ENCODE measurements at regions not wholly inside any gene's neighbourhood (a gene's known extent, or its start where the extent isn't known, plus 50 kb on each side); places are given as distances from the start of the nearest gene placed in this dataset.

DNA sequence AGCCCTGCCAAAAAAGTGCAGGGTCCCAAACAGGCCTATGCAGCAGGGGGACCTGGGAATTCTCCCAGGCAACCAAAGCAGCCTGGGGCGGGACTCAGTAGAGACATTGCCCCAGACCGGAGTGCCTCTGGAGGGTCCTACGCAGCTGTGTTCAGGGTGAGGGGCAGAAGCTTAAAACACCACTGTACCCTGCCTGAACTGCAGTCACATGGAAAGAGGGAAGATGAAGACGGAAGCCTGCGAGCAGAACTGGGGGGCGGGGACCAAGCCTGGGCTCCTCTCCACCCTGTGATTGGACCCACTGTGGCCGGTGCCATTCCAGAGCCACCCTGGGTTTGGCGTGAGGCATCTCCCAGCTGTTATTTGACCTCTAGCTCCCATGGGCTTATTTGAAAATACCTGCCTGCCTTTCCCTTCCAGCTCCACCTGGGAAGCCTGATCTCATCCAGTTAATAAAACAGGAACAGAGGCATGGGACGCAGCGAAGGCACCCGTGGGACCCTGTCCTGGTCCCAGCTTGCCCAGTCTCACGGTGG is 183.1 kb downstream of the SMAD2 start:
- H3K4me2 ChIP-seq (ENCODE audit: low read depth, low read length, poor library complexity, severe bottlenecking) = no peak overlapping the region
- no peaks in the 10 kb centered on the region for H3K36me3 ChIP-seq (ENCODE audit: low read length)
- no peaks in the 10 kb centered on the region for H4K20me1 ChIP-seq (ENCODE audit: low read depth, low read length)
- H3K9ac ChIP-seq (ENCODE audit: low read length) = no peak overlapping the region
- no peaks in the 10 kb centered on the region for H3K9me3 ChIP-seq (ENCODE audit: insufficient read depth, low read length)
- H3K9me2 ChIP-seq (replicated peaks; ENCODE audit: insufficient read depth, low read length) = no peaks in the 10 kb centered on the region
- no peak overlapping the region for H3K27ac ChIP-seq (ENCODE audit: low read depth, low read length)
- H3F3A ChIP-seq (ENCODE audit: insufficient read depth) = no peaks in the 10 kb centered on the region
- no peaks in the 10 kb centered on the region for H3K27me3 ChIP-seq (ENCODE audit: low read length)
- no peak for TF ChIP-seq CTCF (IDR thresholded peaks at IDR 0.05; ENCODE audit: insufficient read depth, low read length, poor library complexity, severe bottlenecking)
- H2AFZ ChIP-seq (ENCODE audit: low read depth, low read length, severe bottlenecking) = no peak overlapping the region
- H3K79me2 ChIP-seq (ENCODE audit: insufficient read depth, low read length) = no peaks in the 10 kb centered on the region
- no peak overlapping the region for H3K4me3 ChIP-seq (ENCODE audit: insufficient read depth, low read length, poor library complexity, severe bottlenecking)

- Histone ChIP-seq H3K79me2 (ENCODE audit: insufficient read depth, low read length) (no peaks in the 10 kb centered on the region), H3K27me3 (ENCODE audit: low read length) (no peaks in the 10 kb centered on the region), H3K9ac (ENCODE audit: low read length) (no peak overlapping the region), H3K9me2 (replicated peaks; ENCODE audit: insufficient read depth, low read length) (no peaks in the 10 kb centered on the region), H3K27ac (ENCODE audit: low read depth, low read length) (no peak overlapping the region), H4K20me1 (ENCODE audit: low read depth, low read length) (no peaks in the 10 kb centered on the region), H2AFZ (ENCODE audit: low read depth, low read length, severe bottlenecking) (no peak overlapping the region), H3K9me3 (ENCODE audit: insufficient read depth, low read length) (no peaks in the 10 kb centered on the region), H3K36me3 (ENCODE audit: low read length) (no peaks in the 10 kb centered on the region), H3K4me2 (ENCODE audit: low read depth, low read length, poor library complexity, severe bottlenecking) (no peak overlapping the region), H3F3A (ENCODE audit: insufficient read depth) (no peaks in the 10 kb centered on the region), H3K4me3 (ENCODE audit: insufficient read depth, low read length, poor library complexity, severe bottlenecking) (no peak overlapping the region)
- TF ChIP-seq CTCF (IDR thresholded peaks at IDR 0.05; ENCODE audit: insufficient read depth, low read length, poor library complexity, severe bottlenecking) (no peak), EZH2phosphoT487 (conservative IDR thresholded peaks at IDR 0.05; ENCODE audit: low read length) (no peak)
Measured at GRCh38 chr18:47746615-47747014, 183.8 kb downstream of the SMAD2 start.

- Histone ChIP-seq H3K9ac (ENCODE audit: low read length) (no peak overlapping the region), H3K27ac (ENCODE audit: low read depth, low read length) (no peak overlapping the region), H3K4me3 (ENCODE audit: insufficient read depth, low read length, poor library complexity, severe bottlenecking) (no peak overlapping the region), H3K79me2 (ENCODE audit: insufficient read depth, low read length) (no peaks in the 10 kb centered on the region), H4K20me1 (ENCODE audit: low read depth, low read length) (no peaks in the 10 kb centered on the region), H3F3A (ENCODE audit: insufficient read depth) (no peaks in the 10 kb centered on the region), H2AFZ (ENCODE audit: low read depth, low read length, severe bottlenecking) (no peak overlapping the region), H3K36me3 (ENCODE audit: low read length) (no peaks in the 10 kb centered on the region), H3K4me2 (ENCODE audit: low read depth, low read length, poor library complexity, severe bottlenecking) (no peak overlapping the region), H3K9me3 (ENCODE audit: insufficient read depth, low read length) (no peaks in the 10 kb centered on the region), H3K9me2 (replicated peaks; ENCODE audit: insufficient read depth, low read length) (no peaks in the 10 kb centered on the region), H3K27me3 (ENCODE audit: low read length) (no peaks in the 10 kb centered on the region)
- TF ChIP-seq EZH2phosphoT487 (conservative IDR thresholded peaks at IDR 0.05; ENCODE audit: low read length) = no peak
- no peak for TF ChIP-seq CTCF (IDR thresholded peaks at IDR 0.05; ENCODE audit: insufficient read depth, low read length, poor library complexity, severe bottlenecking)
Measured at GRCh38 chr18:47745227-47745626, 185.2 kb downstream of the SMAD2 start.
